ENCODE measurements at regions not wholly inside any gene's neighbourhood (a gene's known extent, or its start where the extent isn't known, plus 50 kb on each side); places are given as distances from the start of the nearest gene placed in this dataset.

- Mint-ChIP-seq H3K4me1 (peaks cover 13% of the 10 kb centered on the region), H3K27me3 (no peaks in the 10 kb centered on the region), H3K9me3 (no peaks in the 10 kb centered on the region), H3K36me3 (ENCODE audit: low read depth) (no peaks in the 10 kb centered on the region), H3K27ac (no peak overlapping the region), H3K4me3 (no peak overlapping the region)
- ChIA-PET CTCF (no interaction called here), POLR2A (no interaction called here)
- no peak for TF ChIP-seq CTCF (IDR thresholded peaks at IDR 0.05)
- intact Hi-C loops (cut with micrococcal nuclease), result no loop called here
- ATAC-seq (ENCODE audit: low read depth) (no peak), DNase-seq (no peak)
These were observed 72.3 kb downstream of the MCFD2 start for GRCh38 chr2:46843316-46843715.

GRCh38 chr2:46842876-46843275 lies 72.7 kb downstream of the MCFD2 start:
- POLR2A ChIA-PET, result no interaction called here
- no peak overlapping the region for H3K4me3 Mint-ChIP-seq
- TF ChIP-seq CTCF (IDR thresholded peaks at IDR 0.05), result no peak
- CTCF ChIA-PET, result no interaction called here
- H3K27ac Mint-ChIP-seq, result no peak overlapping the region
- H3K36me3 Mint-ChIP-seq (ENCODE audit: low read depth), result no peaks in the 10 kb centered on the region
- H3K27me3 Mint-ChIP-seq, result no peaks in the 10 kb centered on the region
- H3K4me1 Mint-ChIP-seq, result peaks cover 9% of the 10 kb centered on the region
- no peaks in the 10 kb centered on the region for H3K9me3 Mint-ChIP-seq
- DNase-seq, result no peak
- intact Hi-C loops (cut with micrococcal nuclease), result no loop called here
- ATAC-seq (ENCODE audit: low read depth), result no peak

GRCh38 chr2:46841621-46842020 lies 74.0 kb downstream of the MCFD2 start:
- Mint-ChIP-seq H3K9me3 (no peaks in the 10 kb centered on the region), H3K36me3 (ENCODE audit: low read depth) (no peaks in the 10 kb centered on the region), H3K4me3 (peak overlapping the region; percentile 24), H3K4me1 (peaks cover 9% of the 10 kb centered on the region), H3K27me3 (no peaks in the 10 kb centered on the region), H3K27ac (no peak overlapping the region)
- ChIA-PET POLR2A (interaction anchor here (0.6 kb wide), 1 partner anchor 63 kb away, joined by 4 read pairs; no protein-coding TSS in a partner anchor), CTCF (no interaction called here)
- no peak for TF ChIP-seq CTCF (IDR thresholded peaks at IDR 0.05)
- intact Hi-C loops (cut with micrococcal nuclease), result no loop called here
- DNase-seq (no peak), ATAC-seq (ENCODE audit: low read depth) (no peak)

GRCh38 chr2:46839045-46839444 lies 76.6 kb downstream of the MCFD2 start:
- DNase-seq (no peak), ATAC-seq (ENCODE audit: low read depth) (no peak)
- no peak overlapping the region for H3K4me3 Mint-ChIP-seq
- no peak for TF ChIP-seq CTCF (IDR thresholded peaks at IDR 0.05)
- POLR2A ChIA-PET, result no interaction called here
- H3K27me3 Mint-ChIP-seq, result no peaks in the 10 kb centered on the region
- intact Hi-C loops (cut with micrococcal nuclease), result no loop called here
- no peaks in the 10 kb centered on the region for H3K9me3 Mint-ChIP-seq
- CTCF ChIA-PET, result no interaction called here
- peaks cover 9% of the 10 kb centered on the region for H3K4me1 Mint-ChIP-seq
- H3K36me3 Mint-ChIP-seq (ENCODE audit: low read depth), result no peaks in the 10 kb centered on the region
- no peak overlapping the region for H3K27ac Mint-ChIP-seq

GRCh38 chr2:46837704-46838103 lies 77.9 kb downstream of the MCFD2 start:
- H3K27me3 Mint-ChIP-seq, result no peaks in the 10 kb centered on the region
- ChIA-PET POLR2A (no interaction called here), CTCF (no interaction called here)
- DNase-seq (no peak), ATAC-seq (ENCODE audit: low read depth) (no peak)
- no peaks in the 10 kb centered on the region for H3K36me3 Mint-ChIP-seq (ENCODE audit: low read depth)
- no peak overlapping the region for H3K27ac Mint-ChIP-seq
- peaks cover 9% of the 10 kb centered on the region for H3K4me1 Mint-ChIP-seq
- no peak for TF ChIP-seq CTCF (IDR thresholded peaks at IDR 0.05)
- no peak overlapping the region for H3K4me3 Mint-ChIP-seq
- peaks cover 3% of the 10 kb centered on the region for H3K9me3 Mint-ChIP-seq
- intact Hi-C loops (cut with micrococcal nuclease), result no loop called here
